GM23338 (cell line): ENCODE measurements at regions not wholly inside any gene's neighbourhood (a gene's known extent, or its start where the extent isn't known, plus 50 kb on each side); places are given as distances from the start of the nearest gene placed in this dataset.
A peak's percentile ranks its signal among the peaks of the same experiment; 100 is the strongest.

Experiments
- ATAC-seq: fragments of 200-7000 bp; cut with Tn5 transposase; 3 replicates; pipeline ENCODE4 v1.9.1; 2020
- DNase-seq: peaks from one replicate; pipeline ENCODE4 v3.0.0-alpha.2; 2015; ENCODE audit warnings: low spot score
- H2AFZ ChIP-seq: fragments of 200-600 bp; sonication (generic); 2 replicates; pipeline ENCODE4 v1.8.0; 2016; ENCODE audit warnings: antibody characterized with exemption, mild to moderate bottlenecking, moderate library complexity
- H3F3A ChIP-seq: fragments of 200-600 bp; sonication (generic); replicated peaks from 2 replicates; pipeline ENCODE4 v1.8.0; 2017; ENCODE audit warnings: antibody characterized with exemption, mixed run types, low read depth
- H3K27ac ChIP-seq: fragments of 200-600 bp; sonication (generic); 2 replicates; pipeline ENCODE4 v1.6.1; 2016; ENCODE audit warnings: low read depth
- H3K27me3 ChIP-seq: fragments of 200-600 bp; sonication (generic); 2 replicates; pipeline ENCODE4 v1.8.0; 2016; ENCODE audit warnings: mild to moderate bottlenecking, mixed run types, moderate library complexity; ENCODE audit not compliant: insufficient read depth
- H3K36me3 ChIP-seq: fragments of 200-600 bp; sonication (generic); 2 replicates; pipeline ENCODE4 v1.8.0; 2016; ENCODE audit warnings: mild to moderate bottlenecking; ENCODE audit not compliant: insufficient read depth
- H3K4me1 ChIP-seq: fragments of 200-600 bp; sonication (generic); 2 replicates; pipeline ENCODE4 v1.8.0; 2016; ENCODE audit warnings: mild to moderate bottlenecking, moderate library complexity; ENCODE audit not compliant: insufficient read depth
- H3K4me2 ChIP-seq: fragments of 200-600 bp; sonication (generic); 2 replicates; pipeline ENCODE4 v1.7.1; 2017; ENCODE audit warnings: mixed run types
- H3K4me3 ChIP-seq: fragments of 200-600 bp; sonication (generic); 2 replicates; pipeline ENCODE4 v1.6.1; 2016; ENCODE audit warnings: mixed run types
- H3K79me2 ChIP-seq: fragments of 200-600 bp; sonication (generic); replicated peaks from 2 replicates; pipeline ENCODE4 v1.8.0; 2017; ENCODE audit warnings: mild to moderate bottlenecking; ENCODE audit not compliant: insufficient read depth
- H3K9me2 ChIP-seq: fragments of 200-600 bp; sonication (generic); 2 replicates; pipeline ENCODE4 v1.8.0; 2017; ENCODE audit not compliant: insufficient read depth
- H4K20me1 ChIP-seq: fragments of 200-600 bp; sonication (generic); replicated peaks from 2 replicates; pipeline ENCODE4 v1.8.0; 2017; ENCODE audit warnings: mild to moderate bottlenecking; ENCODE audit not compliant: insufficient read depth
- H3K27ac Mint-ChIP-seq: 2 replicates; pipeline ENCODE4 v1.8.0; 2020; ENCODE audit warnings: inconsistent platforms, mild to moderate bottlenecking, moderate library complexity, mixed read lengths
- H3K27me3 Mint-ChIP-seq: 3 replicates; pipeline ENCODE4 v1.8.0; 2022; ENCODE audit warnings: low read depth, mild to moderate bottlenecking, moderate library complexity, mixed read lengths, inconsistent platforms; ENCODE audit not compliant: insufficient read depth, poor library complexity
- H3K36me3 Mint-ChIP-seq: 3 replicates; pipeline ENCODE4 v1.8.0; 2021; ENCODE audit warnings: low read depth, mild to moderate bottlenecking, inconsistent platforms, moderate library complexity, mixed read lengths
- H3K4me1 Mint-ChIP-seq: 3 replicates; pipeline ENCODE4 v1.8.0; 2020; ENCODE audit warnings: mild to moderate bottlenecking, inconsistent platforms, mixed read lengths
- H3K4me3 Mint-ChIP-seq: 3 replicates; pipeline ENCODE4 v1.8.0; 2021; ENCODE audit warnings: moderate library complexity, mild to moderate bottlenecking, inconsistent platforms, mixed read lengths
- H3K9me3 Mint-ChIP-seq: 3 replicates; pipeline ENCODE4 v1.8.0; 2020; ENCODE audit warnings: moderate library complexity, mild to moderate bottlenecking, inconsistent platforms, mixed read lengths
- CREB1 ChIP-seq: fragments of 250-450 bp; sonication (Bioruptor Pico); IDR thresholded peaks from 2 replicates; pipeline ENCODE4 v1.5.0; 2020; ENCODE audit warnings: low read depth, mild to moderate bottlenecking, moderate library complexity
- EZH2 ChIP-seq: fragments of 200-600 bp; sonication (generic); IDR thresholded peaks from one replicate; pipeline ENCODE4 v1.8.0; 2017; ENCODE audit warnings: antibody characterized with exemption, mild to moderate bottlenecking, low read depth; ENCODE audit not compliant: unreplicated experiment
- EZH2phosphoT487 ChIP-seq: fragments of 200-600 bp; sonication (generic); IDR thresholded peaks from one replicate; pipeline ENCODE4 v1.8.1; 2018; ENCODE audit warnings: antibody characterized with exemption; ENCODE audit not compliant: unreplicated experiment
- JUNB ChIP-seq: IDR thresholded peaks from one replicate; pipeline ENCODE4 v1.6.1; 2016; ENCODE audit warnings: antibody characterized with exemption; ENCODE audit not compliant: unreplicated experiment
- NANOG ChIP-seq: IDR thresholded peaks from 2 replicates; pipeline ENCODE4 v1.6.1; 2016; ENCODE audit warnings: antibody characterized with exemption, borderline replicate concordance
- POLR2AphosphoS5 ChIP-seq: IDR thresholded peaks from 2 replicates; pipeline ENCODE4 v1.6.1; 2016; ENCODE audit warnings: antibody characterized with exemption, low read depth
- ZNF114 ChIP-seq: fragments of 250-450 bp; sonication (Bioruptor Pico); IDR thresholded peaks from 2 replicates; pipeline ENCODE4 v1.5.0; 2020; ENCODE audit warnings: mild to moderate bottlenecking, moderate library complexity
- ZNF331 ChIP-seq: fragments of 250-450 bp; sonication (Bioruptor Pico); IDR thresholded peaks from 2 replicates; pipeline ENCODE4 v1.5.0; 2020; ENCODE audit warnings: low read depth, mild to moderate bottlenecking, moderate library complexity
- TF ChIP-seq, protein P1 (sequence below): IDR thresholded peaks from 2 replicates; pipeline ENCODE4 v1.6.1; 2016; ENCODE audit warnings: antibody characterized with exemption
- TF ChIP-seq, protein P2 (sequence below): fragments of 250-450 bp; sonication (Bioruptor Pico); IDR thresholded peaks from 2 replicates; pipeline ENCODE4 v1.5.0; 2020; ENCODE audit warnings: mild to moderate bottlenecking, moderate library complexity
- TF ChIP-seq, protein P3 (sequence below): IDR thresholded peaks from one replicate; pipeline ENCODE4 v1.6.1; 2018; ENCODE audit warnings: antibody characterized with exemption; ENCODE audit not compliant: unreplicated experiment

DNA sequence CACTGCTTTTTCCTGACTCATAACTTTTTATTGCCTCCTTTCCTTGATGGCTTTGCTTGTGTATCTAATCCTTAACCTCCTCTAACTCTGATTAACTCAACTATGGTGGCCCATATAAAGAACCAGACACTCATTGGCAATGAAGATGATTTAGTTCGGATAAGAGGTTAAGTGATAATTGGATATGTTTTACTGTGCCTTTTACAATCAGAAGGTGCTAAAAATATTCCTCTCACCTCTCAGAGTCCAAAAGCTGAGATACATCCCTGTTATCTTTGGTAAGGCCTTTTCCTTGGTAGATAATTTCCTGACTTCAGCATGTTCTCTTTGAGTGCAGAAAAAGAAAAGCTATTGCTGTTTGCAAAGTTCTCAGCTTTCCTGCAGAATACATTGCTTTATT, 367.7 kb downstream of the SLC16A7 start:
- H3K27ac ChIP-seq, result no peak overlapping the region
- H3K9me2 ChIP-seq, result no peaks in the 10 kb centered on the region
- no peaks in the 10 kb centered on the region for H3F3A ChIP-seq
- Mint-ChIP-seq H3K27me3 (no peaks in the 10 kb centered on the region), H3K36me3 (no peaks in the 10 kb centered on the region), H3K27ac (no peak overlapping the region; the same call in 1 of the 2 replicates), H3K4me3 (no peak overlapping the region), H3K9me3 (peaks cover 8% of the 10 kb centered on the region; the same call in 2 of the 3 replicates), H3K4me1 (peaks cover 20% of the 10 kb centered on the region)
- no peaks in the 10 kb centered on the region for H3K36me3 ChIP-seq
- no peak overlapping the region for H3K4me2 ChIP-seq
- no peaks in the 10 kb centered on the region for H3K79me2 ChIP-seq
- peaks cover 20% of the 10 kb centered on the region for H3K4me1 ChIP-seq
- H3K4me3 ChIP-seq, result no peak overlapping the region
- no peak overlapping the region for H2AFZ ChIP-seq
- TF ChIP-seq, protein P1, sequence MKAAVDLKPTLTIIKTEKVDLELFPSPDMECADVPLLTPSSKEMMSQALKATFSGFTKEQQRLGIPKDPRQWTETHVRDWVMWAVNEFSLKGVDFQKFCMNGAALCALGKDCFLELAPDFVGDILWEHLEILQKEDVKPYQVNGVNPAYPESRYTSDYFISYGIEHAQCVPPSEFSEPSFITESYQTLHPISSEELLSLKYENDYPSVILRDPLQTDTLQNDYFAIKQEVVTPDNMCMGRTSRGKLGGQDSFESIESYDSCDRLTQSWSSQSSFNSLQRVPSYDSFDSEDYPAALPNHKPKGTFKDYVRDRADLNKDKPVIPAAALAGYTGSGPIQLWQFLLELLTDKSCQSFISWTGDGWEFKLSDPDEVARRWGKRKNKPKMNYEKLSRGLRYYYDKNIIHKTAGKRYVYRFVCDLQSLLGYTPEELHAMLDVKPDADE, result no peak
- no peak for TF ChIP-seq ZNF114 (CRISPR knock-in tag)
- ATAC-seq (no peak), DNase-seq (no peak)
- no peaks in the 10 kb centered on the region for H4K20me1 ChIP-seq
- H3K27me3 ChIP-seq, result no peaks in the 10 kb centered on the region

DNA sequence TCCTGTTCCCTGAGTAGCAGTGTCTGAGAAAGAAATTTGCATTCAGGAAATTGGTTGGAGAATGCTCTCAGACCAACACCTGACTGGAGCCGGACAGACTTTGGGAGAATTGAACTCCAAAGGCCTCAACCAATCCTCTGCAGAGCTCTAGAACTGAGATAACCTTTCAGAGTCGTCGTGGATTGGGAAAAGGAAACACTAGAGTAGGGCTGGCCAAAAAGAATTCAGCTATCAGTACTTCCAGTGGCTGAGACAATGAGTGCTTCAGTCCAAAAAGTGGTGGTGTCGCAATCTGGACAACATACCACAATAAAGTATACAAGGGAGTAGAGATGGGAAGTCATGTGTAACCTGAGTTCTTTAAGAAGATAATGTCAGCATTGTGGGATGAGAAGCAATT, 377.1 kb downstream of the SLC16A7 start:
- Mint-ChIP-seq H3K9me3 (no peaks in the 10 kb centered on the region), H3K4me1 (no peaks in the 10 kb centered on the region), H3K27ac (no peak overlapping the region), H3K36me3 (no peaks in the 10 kb centered on the region), H3K4me3 (no peak overlapping the region), H3K27me3 (no peaks in the 10 kb centered on the region)
- Histone ChIP-seq H4K20me1 (no peaks in the 10 kb centered on the region), H3K4me2 (no peak overlapping the region), H3K27ac (no peak overlapping the region), H3K4me1 (no peaks in the 10 kb centered on the region), H2AFZ (peak overlapping the region; percentile 44), H3F3A (no peaks in the 10 kb centered on the region), H3K27me3 (no peaks in the 10 kb centered on the region), H3K79me2 (no peaks in the 10 kb centered on the region), H3K4me3 (no peak overlapping the region), H3K36me3 (no peaks in the 10 kb centered on the region), H3K9me2 (no peaks in the 10 kb centered on the region)
- DNase-seq (no peak), ATAC-seq (no peak)
- TF ChIP-seq CREB1 (no peak), EZH2 (no peak), ZNF331 (CRISPR knock-in tag) (no peak), ZNF114 (CRISPR knock-in tag) (no peak), JUNB (no peak), POLR2AphosphoS5 (no peak), NANOG (no peak), EZH2phosphoT487 (no peak)
- TF ChIP-seq, protein P2, sequence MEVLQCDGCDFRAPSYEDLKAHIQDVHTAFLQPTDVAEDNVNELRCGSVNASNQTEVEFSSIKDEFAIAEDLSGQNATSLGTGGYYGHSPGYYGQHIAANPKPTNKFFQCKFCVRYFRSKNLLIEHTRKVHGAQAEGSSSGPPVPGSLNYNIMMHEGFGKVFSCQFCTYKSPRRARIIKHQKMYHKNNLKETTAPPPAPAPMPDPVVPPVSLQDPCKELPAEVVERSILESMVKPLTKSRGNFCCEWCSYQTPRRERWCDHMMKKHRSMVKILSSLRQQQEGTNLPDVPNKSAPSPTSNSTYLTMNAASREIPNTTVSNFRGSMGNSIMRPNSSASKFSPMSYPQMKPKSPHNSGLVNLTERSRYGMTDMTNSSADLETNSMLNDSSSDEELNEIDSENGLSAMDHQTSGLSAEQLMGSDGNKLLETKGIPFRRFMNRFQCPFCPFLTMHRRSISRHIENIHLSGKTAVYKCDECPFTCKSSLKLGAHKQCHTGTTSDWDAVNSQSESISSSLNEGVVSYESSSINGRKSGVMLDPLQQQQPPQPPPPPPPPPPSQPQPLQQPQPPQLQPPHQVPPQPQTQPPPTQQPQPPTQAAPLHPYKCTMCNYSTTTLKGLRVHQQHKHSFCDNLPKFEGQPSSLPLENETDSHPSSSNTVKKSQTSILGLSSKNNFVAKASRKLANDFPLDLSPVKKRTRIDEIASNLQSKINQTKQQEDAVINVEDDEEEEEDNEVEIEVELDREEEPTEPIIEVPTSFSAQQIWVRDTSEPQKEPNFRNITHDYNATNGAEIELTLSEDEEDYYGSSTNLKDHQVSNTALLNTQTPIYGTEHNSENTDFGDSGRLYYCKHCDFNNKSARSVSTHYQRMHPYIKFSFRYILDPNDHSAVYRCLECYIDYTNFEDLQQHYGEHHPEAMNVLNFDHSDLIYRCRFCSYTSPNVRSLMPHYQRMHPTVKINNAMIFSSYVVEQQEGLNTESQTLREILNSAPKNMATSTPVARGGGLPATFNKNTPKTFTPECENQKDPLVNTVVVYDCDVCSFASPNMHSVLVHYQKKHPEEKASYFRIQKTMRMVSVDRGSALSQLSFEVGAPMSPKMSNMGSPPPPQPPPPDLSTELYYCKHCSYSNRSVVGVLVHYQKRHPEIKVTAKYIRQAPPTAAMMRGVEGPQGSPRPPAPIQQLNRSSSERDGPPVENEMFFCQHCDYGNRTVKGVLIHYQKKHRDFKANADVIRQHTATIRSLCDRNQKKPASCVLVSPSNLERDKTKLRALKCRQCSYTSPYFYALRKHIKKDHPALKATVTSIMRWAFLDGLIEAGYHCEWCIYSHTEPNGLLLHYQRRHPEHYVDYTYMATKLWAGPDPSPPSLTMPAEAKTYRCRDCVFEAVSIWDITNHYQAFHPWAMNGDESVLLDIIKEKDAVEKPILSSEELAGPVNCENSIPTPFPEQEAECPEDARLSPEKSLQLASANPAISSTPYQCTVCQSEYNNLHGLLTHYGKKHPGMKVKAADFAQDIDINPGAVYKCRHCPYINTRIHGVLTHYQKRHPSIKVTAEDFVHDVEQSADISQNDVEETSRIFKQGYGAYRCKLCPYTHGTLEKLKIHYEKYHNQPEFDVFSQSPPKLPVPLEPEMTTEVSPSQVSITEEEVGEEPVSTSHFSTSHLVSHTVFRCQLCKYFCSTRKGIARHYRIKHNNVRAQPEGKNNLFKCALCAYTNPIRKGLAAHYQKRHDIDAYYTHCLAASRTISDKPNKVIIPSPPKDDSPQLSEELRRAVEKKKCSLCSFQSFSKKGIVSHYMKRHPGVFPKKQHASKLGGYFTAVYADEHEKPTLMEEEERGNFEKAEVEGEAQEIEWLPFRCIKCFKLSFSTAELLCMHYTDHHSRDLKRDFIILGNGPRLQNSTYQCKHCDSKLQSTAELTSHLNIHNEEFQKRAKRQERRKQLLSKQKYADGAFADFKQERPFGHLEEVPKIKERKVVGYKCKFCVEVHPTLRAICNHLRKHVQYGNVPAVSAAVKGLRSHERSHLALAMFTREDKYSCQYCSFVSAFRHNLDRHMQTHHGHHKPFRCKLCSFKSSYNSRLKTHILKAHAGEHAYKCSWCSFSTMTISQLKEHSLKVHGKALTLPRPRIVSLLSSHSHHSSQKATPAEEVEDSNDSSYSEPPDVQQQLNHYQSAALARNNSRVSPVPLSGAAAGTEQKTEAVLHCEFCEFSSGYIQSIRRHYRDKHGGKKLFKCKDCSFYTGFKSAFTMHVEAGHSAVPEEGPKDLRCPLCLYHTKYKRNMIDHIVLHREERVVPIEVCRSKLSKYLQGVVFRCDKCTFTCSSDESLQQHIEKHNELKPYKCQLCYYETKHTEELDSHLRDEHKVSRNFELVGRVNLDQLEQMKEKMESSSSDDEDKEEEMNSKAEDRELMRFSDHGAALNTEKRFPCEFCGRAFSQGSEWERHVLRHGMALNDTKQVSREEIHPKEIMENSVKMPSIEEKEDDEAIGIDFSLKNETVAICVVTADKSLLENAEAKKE (CRISPR knock-in tag), result no peak
- TF ChIP-seq, protein P3, sequence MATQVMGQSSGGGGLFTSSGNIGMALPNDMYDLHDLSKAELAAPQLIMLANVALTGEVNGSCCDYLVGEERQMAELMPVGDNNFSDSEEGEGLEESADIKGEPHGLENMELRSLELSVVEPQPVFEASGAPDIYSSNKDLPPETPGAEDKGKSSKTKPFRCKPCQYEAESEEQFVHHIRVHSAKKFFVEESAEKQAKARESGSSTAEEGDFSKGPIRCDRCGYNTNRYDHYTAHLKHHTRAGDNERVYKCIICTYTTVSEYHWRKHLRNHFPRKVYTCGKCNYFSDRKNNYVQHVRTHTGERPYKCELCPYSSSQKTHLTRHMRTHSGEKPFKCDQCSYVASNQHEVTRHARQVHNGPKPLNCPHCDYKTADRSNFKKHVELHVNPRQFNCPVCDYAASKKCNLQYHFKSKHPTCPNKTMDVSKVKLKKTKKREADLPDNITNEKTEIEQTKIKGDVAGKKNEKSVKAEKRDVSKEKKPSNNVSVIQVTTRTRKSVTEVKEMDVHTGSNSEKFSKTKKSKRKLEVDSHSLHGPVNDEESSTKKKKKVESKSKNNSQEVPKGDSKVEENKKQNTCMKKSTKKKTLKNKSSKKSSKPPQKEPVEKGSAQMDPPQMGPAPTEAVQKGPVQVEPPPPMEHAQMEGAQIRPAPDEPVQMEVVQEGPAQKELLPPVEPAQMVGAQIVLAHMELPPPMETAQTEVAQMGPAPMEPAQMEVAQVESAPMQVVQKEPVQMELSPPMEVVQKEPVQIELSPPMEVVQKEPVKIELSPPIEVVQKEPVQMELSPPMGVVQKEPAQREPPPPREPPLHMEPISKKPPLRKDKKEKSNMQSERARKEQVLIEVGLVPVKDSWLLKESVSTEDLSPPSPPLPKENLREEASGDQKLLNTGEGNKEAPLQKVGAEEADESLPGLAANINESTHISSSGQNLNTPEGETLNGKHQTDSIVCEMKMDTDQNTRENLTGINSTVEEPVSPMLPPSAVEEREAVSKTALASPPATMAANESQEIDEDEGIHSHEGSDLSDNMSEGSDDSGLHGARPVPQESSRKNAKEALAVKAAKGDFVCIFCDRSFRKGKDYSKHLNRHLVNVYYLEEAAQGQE, result no peak
- TF ChIP-seq, protein P1, result no peak
